ENCODE measurements at regions not wholly inside any gene's neighbourhood (a gene's known extent, or its start where the extent isn't known, plus 50 kb on each side); places are given as distances from the start of the nearest gene placed in this dataset.
"Not testable (repeated sequence)": the region's sequence is repeated elsewhere in the genome, so short reads cannot be mapped to it uniquely, and the experiment has no call there.

- DNase-seq: no peak
Measured at GRCh38 chr6:170149681-170150589, 140.9 kb downstream of the DLL1 start.

GRCh38 chr6:170148709-170149470, 142.0 kb downstream of the DLL1 start:
- no peak for DNase-seq

GRCh38 chr6:170147832-170148708, 142.8 kb downstream of the DLL1 start:
- peak in 2 of 56 donors; percentile 26 to 27 for DNase-seq

GRCh38 chr6:170147056-170147787, 143.7 kb downstream of the DLL1 start:
- DNase-seq: no peak

- no peak for DNase-seq
Measured at GRCh38 chr6:170146640-170147039, 144.2 kb downstream of the DLL1 start.

GRCh38 chr6:170146131-170146530, 144.7 kb downstream of the DLL1 start:
- DNase-seq: not testable (repeated sequence)

- not testable (repeated sequence) for DNase-seq
Measured at GRCh38 chr6:170145716-170146115, 145.2 kb downstream of the DLL1 start.

GRCh38 chr6:170145272-170145592, 145.6 kb downstream of the DLL1 start:
- no peak for DNase-seq

GRCh38 chr6:170144571-170145271, 146.2 kb downstream of the DLL1 start:
- DNase-seq: no peak

- DNase-seq: peak in 1 of 56 donors; percentile 33
Measured at GRCh38 chr6:170143401-170144150, 147.3 kb downstream of the DLL1 start.

- no peak for DNase-seq
Measured at GRCh38 chr6:170142559-170142958, 148.3 kb downstream of the DLL1 start.

- not testable (repeated sequence) for DNase-seq
Measured at GRCh38 chr6:170141061-170141460, 149.8 kb downstream of the DLL1 start.

GRCh38 chr6:170140129-170140528, 150.7 kb downstream of the DLL1 start:
- no peak for DNase-seq

GRCh38 chr6:170139531-170139930, 151.3 kb downstream of the DLL1 start:
- no peak for DNase-seq

GRCh38 chr6:170139046-170139445, 151.8 kb downstream of the DLL1 start:
- not testable (repeated sequence) for DNase-seq

GRCh38 chr6:170137911-170138910, 152.7 kb downstream of the DLL1 start:
- no peak for DNase-seq

- DNase-seq: no peak
Measured at GRCh38 chr6:170137176-170137891, 153.5 kb downstream of the DLL1 start.
